ENCODE measurements at regions not wholly inside any gene's neighbourhood (a gene's known extent, or its start where the extent isn't known, plus 50 kb on each side); places are given as distances from the start of the nearest gene placed in this dataset.
"Not testable (repeated sequence)": the region's sequence is repeated elsewhere in the genome, so short reads cannot be mapped to it uniquely, and the experiment has no call there.

- Mint-ChIP-seq H3K27me3 (no peaks in the 10 kb centered on the region), H3K9me3 (no peaks in the 10 kb centered on the region), H3K4me1 (ENCODE audit: low read depth) (no peaks in the 10 kb centered on the region), H3K36me3 (ENCODE audit: low read depth) (no peaks in the 10 kb centered on the region), H3K27ac (no peak overlapping the region), H3K4me3 (no peak overlapping the region)
These were observed 77.4 kb upstream of the SLC4A7 start for GRCh38 chr3:27561576-27561975.

DNA sequence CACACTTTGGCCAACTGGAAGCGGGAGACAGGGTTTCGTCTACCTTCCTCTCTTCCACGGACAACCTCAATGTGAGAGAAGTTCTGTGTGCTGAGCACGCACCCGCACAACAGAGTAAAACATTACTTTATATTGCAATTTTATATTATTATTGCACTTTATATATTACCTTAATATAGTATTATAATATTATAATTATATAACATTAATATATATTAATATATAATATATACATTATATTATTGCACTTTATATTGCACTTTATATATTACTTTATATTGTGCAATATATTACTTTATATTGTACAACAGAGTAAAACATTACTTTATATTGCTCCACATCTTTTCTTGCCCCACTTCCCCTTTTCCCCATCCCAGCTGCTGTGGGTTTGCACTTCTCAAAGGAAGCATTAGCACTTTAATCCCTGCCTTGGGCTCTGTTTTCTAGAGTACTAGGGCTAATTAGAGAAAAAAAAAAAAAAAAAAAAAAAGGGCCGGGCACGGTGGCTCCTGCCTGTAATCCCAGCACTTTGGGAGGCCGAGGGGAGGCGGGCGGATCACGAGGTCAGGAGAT is 76.4 kb upstream of the SLC4A7 start:
- H3K9me3 Mint-ChIP-seq, result no peaks in the 10 kb centered on the region
- H3K4me3 Mint-ChIP-seq, result no peak overlapping the region
- no peak overlapping the region for H3K27ac Mint-ChIP-seq
- no peaks in the 10 kb centered on the region for H3K4me1 Mint-ChIP-seq (ENCODE audit: low read depth)
- H3K27me3 Mint-ChIP-seq, result no peaks in the 10 kb centered on the region
- no peaks in the 10 kb centered on the region for H3K36me3 Mint-ChIP-seq (ENCODE audit: low read depth)

- no peak overlapping the region for H3K27ac Mint-ChIP-seq
These were observed 75.7 kb upstream of the SLC4A7 start for GRCh38 chr3:27559835-27560234.

DNA sequence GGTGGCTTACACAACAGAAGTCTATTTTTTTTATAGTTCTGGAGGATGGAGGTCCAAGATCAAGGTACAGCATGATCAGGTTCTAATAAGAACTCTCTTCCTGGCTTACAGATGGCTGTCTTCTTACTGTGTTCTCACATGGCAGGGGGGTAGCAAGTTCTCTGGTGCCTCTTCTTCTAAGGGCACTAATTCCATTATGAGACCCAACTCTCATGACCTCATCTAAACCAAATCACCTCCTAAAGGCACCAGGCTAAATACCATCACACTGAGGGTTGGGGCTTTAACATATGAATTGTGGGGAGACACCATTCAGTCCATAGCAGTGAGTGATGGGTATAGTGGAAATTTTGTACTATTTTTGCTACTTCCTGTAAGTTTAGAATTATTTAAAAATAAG is 75.2 kb upstream of the SLC4A7 start:
- Mint-ChIP-seq H3K27me3 (no peaks in the 10 kb centered on the region), H3K9me3 (no peaks in the 10 kb centered on the region), H3K4me1 (ENCODE audit: low read depth) (no peaks in the 10 kb centered on the region), H3K36me3 (ENCODE audit: low read depth) (no peaks in the 10 kb centered on the region), H3K4me3 (no peak overlapping the region), H3K27ac (no peak overlapping the region)

More at GRCh38 chr3:27559835-27560234, 75.7 kb upstream of the SLC4A7 start:
- Mint-ChIP-seq H3K36me3 (ENCODE audit: low read depth) (no peaks in the 10 kb centered on the region), H3K27me3 (no peaks in the 10 kb centered on the region), H3K4me1 (ENCODE audit: low read depth) (no peaks in the 10 kb centered on the region), H3K4me3 (no peak overlapping the region), H3K9me3 (no peaks in the 10 kb centered on the region)

GRCh38 chr3:27557411-27557810 is 73.2 kb upstream of the SLC4A7 start:
- H3K27me3 Mint-ChIP-seq, result no peaks in the 10 kb centered on the region
- H3K36me3 Mint-ChIP-seq (ENCODE audit: low read depth), result no peaks in the 10 kb centered on the region
- H3K27ac Mint-ChIP-seq, result no peak overlapping the region
- no peaks in the 10 kb centered on the region for H3K9me3 Mint-ChIP-seq
- no peaks in the 10 kb centered on the region for H3K4me1 Mint-ChIP-seq (ENCODE audit: low read depth)
- no peak overlapping the region for H3K4me3 Mint-ChIP-seq

- no peak overlapping the region for H3K4me3 Mint-ChIP-seq
- no peak overlapping the region for H3K27ac Mint-ChIP-seq
- no peaks in the 10 kb centered on the region for H3K9me3 Mint-ChIP-seq
- H3K36me3 Mint-ChIP-seq (ENCODE audit: low read depth), result no peaks in the 10 kb centered on the region
- no peaks in the 10 kb centered on the region for H3K4me1 Mint-ChIP-seq (ENCODE audit: low read depth)
- H3K27me3 Mint-ChIP-seq, result no peaks in the 10 kb centered on the region
These were observed 72.7 kb upstream of the SLC4A7 start for GRCh38 chr3:27556887-27557286.

DNA sequence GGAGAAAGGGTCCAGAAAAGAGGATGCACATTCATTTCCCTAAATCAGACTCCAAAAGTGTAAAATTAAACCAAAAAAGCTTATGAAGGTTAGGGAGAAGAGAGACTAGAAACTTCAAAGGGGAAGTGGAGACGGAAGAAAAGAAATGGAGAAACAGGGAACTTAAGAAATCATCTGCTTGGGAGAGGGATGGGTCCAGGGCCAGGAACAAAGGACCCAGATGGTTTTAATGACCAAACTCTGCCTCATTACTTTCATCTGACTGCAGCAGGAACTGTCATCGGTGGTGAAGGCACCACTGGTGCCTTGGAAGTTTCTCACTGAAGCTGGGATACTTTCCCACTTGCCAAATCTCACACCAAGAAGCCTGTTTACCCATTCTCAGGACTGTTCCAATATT is 70.5 kb upstream of the SLC4A7 start:
- H3K27me3 Mint-ChIP-seq, result no peaks in the 10 kb centered on the region
- H3K36me3 Mint-ChIP-seq (ENCODE audit: low read depth), result no peaks in the 10 kb centered on the region
- no peaks in the 10 kb centered on the region for H3K4me1 Mint-ChIP-seq (ENCODE audit: low read depth)
- no peak overlapping the region for H3K27ac Mint-ChIP-seq
- H3K9me3 Mint-ChIP-seq, result no peaks in the 10 kb centered on the region
- no peak overlapping the region for H3K4me3 Mint-ChIP-seq

GRCh38 chr3:27553886-27554540 is 69.8 kb upstream of the SLC4A7 start:
- H3K4me1 Mint-ChIP-seq (ENCODE audit: low read depth), result no peaks in the 10 kb centered on the region
- no peaks in the 10 kb centered on the region for H3K36me3 Mint-ChIP-seq (ENCODE audit: low read depth)
- no peak overlapping the region for H3K27ac Mint-ChIP-seq
- no peak overlapping the region for H3K4me3 Mint-ChIP-seq
- no peaks in the 10 kb centered on the region for H3K9me3 Mint-ChIP-seq
- no peaks in the 10 kb centered on the region for H3K27me3 Mint-ChIP-seq

GRCh38 chr3:27552708-27553107 is 68.5 kb upstream of the SLC4A7 start:
- H3K9me3 Mint-ChIP-seq; H3K27me3 Mint-ChIP-seq; H3K36me3 Mint-ChIP-seq (ENCODE audit: low read depth); H3K4me3 Mint-ChIP-seq; H3K27ac Mint-ChIP-seq; H3K4me1 Mint-ChIP-seq (ENCODE audit: low read depth): not testable (repeated sequence)

DNA sequence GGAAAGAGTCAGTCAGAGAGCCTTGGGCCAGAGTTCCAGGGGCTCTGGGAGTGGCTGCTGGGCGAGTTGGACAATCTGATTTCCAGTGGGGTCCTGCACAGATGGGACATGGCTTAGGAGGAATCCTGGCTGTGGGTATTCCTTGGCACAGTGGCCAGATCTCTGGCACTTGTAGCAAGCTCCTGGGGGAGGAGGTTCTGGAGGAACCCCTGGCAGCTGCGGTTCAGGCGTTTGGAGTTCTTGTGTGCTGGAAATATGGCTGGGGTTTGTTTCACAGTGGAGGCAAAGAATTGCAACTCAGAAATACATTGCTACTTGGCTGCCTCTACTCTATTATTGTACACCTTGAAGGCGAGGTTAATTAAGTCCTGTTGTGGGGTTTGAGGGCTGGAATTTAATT is 67.2 kb upstream of the SLC4A7 start:
- not testable (repeated sequence) for H3K27me3 Mint-ChIP-seq; H3K36me3 Mint-ChIP-seq (ENCODE audit: low read depth); H3K9me3 Mint-ChIP-seq; H3K27ac Mint-ChIP-seq; H3K4me3 Mint-ChIP-seq; H3K4me1 Mint-ChIP-seq (ENCODE audit: low read depth)

DNA sequence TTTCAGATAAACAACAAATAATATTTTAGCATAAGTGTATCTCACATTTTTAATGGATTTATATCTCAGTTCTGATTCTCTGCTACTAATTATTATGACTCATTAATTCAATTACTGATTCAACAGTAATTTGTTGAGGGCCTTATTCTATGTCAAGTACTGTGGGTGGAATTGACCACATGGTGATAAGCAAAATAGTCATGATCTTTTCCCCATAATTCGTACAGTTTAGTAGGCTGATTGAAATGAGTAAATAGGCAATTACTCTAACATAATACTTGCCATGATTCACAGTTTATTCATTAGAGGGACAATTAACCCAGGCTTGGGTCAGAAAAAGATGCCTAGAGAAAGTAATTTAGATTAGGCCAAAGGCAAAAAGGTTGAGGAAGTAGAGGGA is 60.9 kb upstream of the SLC4A7 start:
- no peaks in the 10 kb centered on the region for H3K4me1 Mint-ChIP-seq (ENCODE audit: low read depth)
- H3K27ac Mint-ChIP-seq, result no peak overlapping the region
- H3K27me3 Mint-ChIP-seq, result no peaks in the 10 kb centered on the region
- no peak overlapping the region for H3K4me3 Mint-ChIP-seq
- H3K9me3 Mint-ChIP-seq, result no peaks in the 10 kb centered on the region
- no peaks in the 10 kb centered on the region for H3K36me3 Mint-ChIP-seq (ENCODE audit: low read depth)

DNA sequence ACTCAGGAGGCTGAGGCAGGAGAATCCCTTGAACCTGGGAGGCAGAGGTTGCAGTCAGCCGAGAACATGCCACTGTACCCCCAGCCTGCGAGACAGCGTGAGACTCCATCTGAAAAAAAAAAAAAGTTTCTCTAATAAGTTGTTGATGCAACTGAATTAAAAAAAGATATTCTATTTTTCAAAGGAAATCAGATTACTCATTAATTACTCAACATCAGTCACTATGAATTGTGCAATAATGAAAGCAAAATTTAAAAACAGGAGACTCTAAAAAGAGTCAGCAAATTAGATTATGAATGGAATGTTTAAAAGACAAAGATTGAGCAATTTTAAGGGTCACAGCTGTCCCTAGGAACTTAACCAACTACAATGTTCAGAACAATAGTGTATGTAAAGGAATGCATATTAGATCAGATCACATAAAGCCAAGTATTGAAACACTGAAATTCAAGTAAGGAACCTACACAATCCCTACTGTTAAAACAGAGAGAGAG is 60.2 kb upstream of the SLC4A7 start:
- H3K4me3 Mint-ChIP-seq, result no peak overlapping the region
- no peaks in the 10 kb centered on the region for H3K27me3 Mint-ChIP-seq
- no peaks in the 10 kb centered on the region for H3K9me3 Mint-ChIP-seq
- H3K36me3 Mint-ChIP-seq (ENCODE audit: low read depth), result no peaks in the 10 kb centered on the region
- no peaks in the 10 kb centered on the region for H3K4me1 Mint-ChIP-seq (ENCODE audit: low read depth)
- peak overlapping the region; percentile 26 for H3K27ac Mint-ChIP-seq

DNA sequence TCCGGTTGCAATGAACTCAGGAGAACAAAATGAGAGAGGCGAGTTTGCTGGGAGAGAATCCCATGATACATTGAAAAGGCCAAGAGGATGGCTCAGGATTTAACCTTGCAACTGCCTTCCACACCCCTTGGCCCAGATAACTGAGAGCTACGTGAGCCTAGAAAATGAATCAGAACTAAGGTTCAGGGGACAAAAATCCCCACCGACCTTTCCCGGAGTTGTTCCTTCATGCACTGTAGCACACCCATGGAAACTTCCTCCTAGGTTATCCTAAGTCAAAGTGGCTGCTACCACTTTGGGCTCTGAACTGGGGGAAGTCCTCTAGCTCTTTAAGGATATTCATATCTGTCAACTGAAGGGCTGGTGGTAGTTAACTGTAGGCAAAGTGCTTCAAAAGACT is 58.3 kb upstream of the SLC4A7 start:
- Mint-ChIP-seq H3K4me1 (ENCODE audit: low read depth) (no peaks in the 10 kb centered on the region), H3K9me3 (no peaks in the 10 kb centered on the region), H3K27ac (no peak overlapping the region), H3K27me3 (no peaks in the 10 kb centered on the region), H3K4me3 (no peak overlapping the region), H3K36me3 (ENCODE audit: low read depth) (no peaks in the 10 kb centered on the region)

- Mint-ChIP-seq H3K36me3 (ENCODE audit: low read depth) (no peaks in the 10 kb centered on the region), H3K27ac (no peak overlapping the region), H3K4me1 (ENCODE audit: low read depth) (no peaks in the 10 kb centered on the region), H3K9me3 (no peaks in the 10 kb centered on the region), H3K27me3 (no peaks in the 10 kb centered on the region), H3K4me3 (no peak overlapping the region)
These were observed 56.0 kb upstream of the SLC4A7 start for GRCh38 chr3:27540231-27540630.

- Mint-ChIP-seq H3K27ac (no peak overlapping the region), H3K4me3 (no peak overlapping the region), H3K4me1 (ENCODE audit: low read depth) (peaks cover 11% of the 10 kb centered on the region), H3K27me3 (no peaks in the 10 kb centered on the region), H3K9me3 (no peaks in the 10 kb centered on the region), H3K36me3 (ENCODE audit: low read depth) (no peaks in the 10 kb centered on the region)
These were observed 52.3 kb upstream of the SLC4A7 start for GRCh38 chr3:27536491-27536890.

- Mint-ChIP-seq H3K27me3 (no peaks in the 10 kb centered on the region), H3K9me3 (no peaks in the 10 kb centered on the region), H3K27ac (no peak overlapping the region)
These were observed 51.7 kb upstream of the SLC4A7 start for GRCh38 chr3:27535809-27536392.

More at GRCh38 chr3:27535809-27536392, 51.7 kb upstream of the SLC4A7 start:
- Mint-ChIP-seq H3K36me3 (ENCODE audit: low read depth) (no peaks in the 10 kb centered on the region), H3K4me1 (ENCODE audit: low read depth) (peaks cover 11% of the 10 kb centered on the region), H3K4me3 (no peak overlapping the region)

Data from stimulated activated naive CD8-positive, alpha-beta T cell treated with anti-CD3 and anti-CD28 coated beads, Interleukin-15, Interleukin-2, amounts not matched to agents 100 ng/mL and 50 ng/mL, for 24 hours (primary cell).